ENCODE measurements at regions not wholly inside any gene's neighbourhood (a gene's known extent, or its start where the extent isn't known, plus 50 kb on each side); places are given as distances from the start of the nearest gene placed in this dataset.

- peaks cover 9% of the 10 kb centered on the region for H3K4me1 ChIP-seq (ENCODE audit: insufficient read depth)
- H4K20me1 ChIP-seq (ENCODE audit: insufficient read depth), result no peaks in the 10 kb centered on the region
- H3K79me2 ChIP-seq (ENCODE audit: insufficient read depth), result no peaks in the 10 kb centered on the region
- H3K27me3 ChIP-seq (replicated peaks; ENCODE audit: insufficient read depth), result no peaks in the 10 kb centered on the region
- no peaks in the 10 kb centered on the region for H3K9me2 ChIP-seq (ENCODE audit: insufficient read depth)
- H3K27ac ChIP-seq, result no peak overlapping the region
- peaks cover 8% of the 10 kb centered on the region; the same call in 1 of the 2 replicates for H3F3A ChIP-seq (ENCODE audit: insufficient read depth)
- no peak for DNase-seq
- H3K4me2 ChIP-seq (ENCODE audit: unreplicated experiment), result no peak overlapping the region
- TF ChIP-seq EZH2 (IDR thresholded peaks at IDR 0.05; ENCODE audit: insufficient read depth, poor library complexity, severe bottlenecking), result no peak
- TF ChIP-seq EZH2phosphoT487 (IDR thresholded peaks at IDR 0.05; ENCODE audit: insufficient read depth, low read depth), result no peak
- no peaks in the 10 kb centered on the region for H3K36me3 ChIP-seq (ENCODE audit: low read depth)
- no peak overlapping the region for H3K4me3 ChIP-seq
- no peak overlapping the region for H2AFZ ChIP-seq
- no peak overlapping the region for H3K9ac ChIP-seq
- in situ Hi-C loops (cut with MboI), result no loop called here
- no peaks in the 10 kb centered on the region for H3K9me3 ChIP-seq (ENCODE audit: low read depth)
These were observed 63.1 kb upstream of the CXADR start for GRCh38 chr21:17449701-17450100.

- 15 to 17% methylated on average over 4 of the region's 4 CpGs for WGBS, 2 experiments (ENCODE audit: low coverage in 1 of 2, low lambda C conversion rate in 2 of 2, missing lambda C conversion rate in 2 of 2)
- in situ Hi-C loops (cut with MboI), result no loop called here
These were observed 61.4 kb upstream of the CXADR start for GRCh38 chr21:17451364-17451891.

GRCh38 chr21:17454315-17455027 lies 58.4 kb upstream of the CXADR start:
- TF ChIP-seq EZH2 (IDR thresholded peaks at IDR 0.05; ENCODE audit: insufficient read depth, poor library complexity, severe bottlenecking), result no peak
- TF ChIP-seq EZH2phosphoT487 (IDR thresholded peaks at IDR 0.05; ENCODE audit: insufficient read depth, low read depth), result no peak
- Histone ChIP-seq H3K4me3 (no peak overlapping the region), H3K9me3 (ENCODE audit: low read depth) (no peaks in the 10 kb centered on the region), H4K20me1 (ENCODE audit: insufficient read depth) (no peaks in the 10 kb centered on the region), H3K9ac (no peak overlapping the region), H3F3A (ENCODE audit: insufficient read depth) (peaks cover 8% of the 10 kb centered on the region; the same call in 1 of the 2 replicates), H3K4me2 (ENCODE audit: unreplicated experiment) (no peak overlapping the region), H3K27me3 (replicated peaks; ENCODE audit: insufficient read depth) (no peaks in the 10 kb centered on the region), H3K4me1 (ENCODE audit: insufficient read depth) (peaks cover 9% of the 10 kb centered on the region), H3K79me2 (ENCODE audit: insufficient read depth) (no peaks in the 10 kb centered on the region), H3K27ac (peak overlapping the region; percentile 42), H2AFZ (peak overlapping the region; percentile 2; the same call in 1 of the 2 replicates), H3K36me3 (ENCODE audit: low read depth) (no peaks in the 10 kb centered on the region), H3K9me2 (ENCODE audit: insufficient read depth) (no peaks in the 10 kb centered on the region)
- peak; percentile 82 for DNase-seq
- in situ Hi-C loops (cut with MboI), result no loop called here
- WGBS, 2 experiments (ENCODE audit: low coverage in 1 of 2, low lambda C conversion rate in 2 of 2, missing lambda C conversion rate in 2 of 2), result 21 to 24% methylated on average over 24 of the region's 24 CpGs

More at GRCh38 chr21:17451364-17451891, 61.4 kb upstream of the CXADR start:
- no peak overlapping the region for H2AFZ ChIP-seq
- peaks cover 8% of the 10 kb centered on the region; the same call in 1 of the 2 replicates for H3F3A ChIP-seq (ENCODE audit: insufficient read depth)
- H3K4me2 ChIP-seq (ENCODE audit: unreplicated experiment), result peak overlapping the region; percentile 30
- peaks cover 9% of the 10 kb centered on the region for H3K4me1 ChIP-seq (ENCODE audit: insufficient read depth)
- no peaks in the 10 kb centered on the region for H3K27me3 ChIP-seq (replicated peaks; ENCODE audit: insufficient read depth)
- no peaks in the 10 kb centered on the region for H3K36me3 ChIP-seq (ENCODE audit: low read depth)
- H3K9me2 ChIP-seq (ENCODE audit: insufficient read depth), result no peaks in the 10 kb centered on the region
- H4K20me1 ChIP-seq (ENCODE audit: insufficient read depth), result no peaks in the 10 kb centered on the region
- DNase-seq, result peak; percentile 86
- no peak overlapping the region for H3K4me3 ChIP-seq
- no peak overlapping the region for H3K9ac ChIP-seq
- no peaks in the 10 kb centered on the region for H3K9me3 ChIP-seq (ENCODE audit: low read depth)
- TF ChIP-seq EZH2phosphoT487 (IDR thresholded peaks at IDR 0.05; ENCODE audit: insufficient read depth, low read depth) (no peak), EZH2 (IDR thresholded peaks at IDR 0.05; ENCODE audit: insufficient read depth, poor library complexity, severe bottlenecking) (no peak)
- peak overlapping the region; percentile 43 for H3K27ac ChIP-seq
- H3K79me2 ChIP-seq (ENCODE audit: insufficient read depth), result no peaks in the 10 kb centered on the region

DNA sequence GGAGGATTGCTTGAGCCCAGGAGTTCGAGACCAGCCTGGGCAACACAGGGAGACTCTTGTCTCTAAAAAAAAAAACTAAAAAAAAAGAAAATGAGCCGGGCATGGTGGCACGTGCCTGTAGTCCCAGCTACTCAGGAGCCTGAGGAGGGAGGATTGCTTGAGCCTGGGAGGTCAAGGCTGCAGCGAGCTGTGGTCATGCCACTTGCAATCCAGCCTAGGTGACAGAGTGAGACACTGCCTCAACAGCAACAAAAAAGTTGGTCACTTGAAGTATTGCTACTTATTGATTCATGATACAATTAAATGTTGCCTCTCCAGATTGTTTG lies 57.9 kb upstream of the CXADR start:
- no peaks in the 10 kb centered on the region for H3K27me3 ChIP-seq (replicated peaks; ENCODE audit: insufficient read depth)
- 65 to 67% methylated on average over 4 of the region's 4 CpGs for WGBS, 2 experiments (ENCODE audit: low coverage in 1 of 2, low lambda C conversion rate in 2 of 2, missing lambda C conversion rate in 2 of 2)
- in situ Hi-C loops (cut with MboI), result no loop called here
- no peaks in the 10 kb centered on the region for H3K79me2 ChIP-seq (ENCODE audit: insufficient read depth)
- peaks cover 9% of the 10 kb centered on the region; the same call in 1 of the 2 replicates for H3F3A ChIP-seq (ENCODE audit: insufficient read depth)
- H2AFZ ChIP-seq, result no peak overlapping the region
- H3K9me3 ChIP-seq (ENCODE audit: low read depth), result no peaks in the 10 kb centered on the region
- peaks cover 9% of the 10 kb centered on the region for H3K4me1 ChIP-seq (ENCODE audit: insufficient read depth)
- no peak overlapping the region for H3K4me3 ChIP-seq
- no peak overlapping the region for H3K4me2 ChIP-seq (ENCODE audit: unreplicated experiment)
- no peaks in the 10 kb centered on the region for H3K36me3 ChIP-seq (ENCODE audit: low read depth)
- no peaks in the 10 kb centered on the region for H3K9me2 ChIP-seq (ENCODE audit: insufficient read depth)
- no peak overlapping the region for H3K9ac ChIP-seq
- no peak for TF ChIP-seq EZH2 (IDR thresholded peaks at IDR 0.05; ENCODE audit: insufficient read depth, poor library complexity, severe bottlenecking)
- TF ChIP-seq EZH2phosphoT487 (IDR thresholded peaks at IDR 0.05; ENCODE audit: insufficient read depth, low read depth), result no peak
- no peak overlapping the region for H3K27ac ChIP-seq
- no peak for DNase-seq
- H4K20me1 ChIP-seq (ENCODE audit: insufficient read depth), result no peaks in the 10 kb centered on the region

Measured in GM23248 (cell line).